Spleen (tissue), 11 donors: ENCODE measurements at regions not wholly inside any gene's neighbourhood (a gene's known extent, or its start where the extent isn't known, plus 50 kb on each side); places are given as distances from the start of the nearest gene placed in this dataset.

ENCODE experiments used
- DNase-seq: peaks from one replicate; pipeline ENCODE4 v3.0.0-alpha.2; 2020
- H3K27ac ChIP-seq, 8 donors: fragments of 200-600 bp; sonication (generic) in 7 of 8; 1 replicate in 4 of 8; 2 replicates in 4 of 8; pipeline versions ENCODE4 v1.5.0 to v1.8.0; 2016 to 2021; ENCODE audit warnings: inconsistent platforms in 4 of 8, mild to moderate bottlenecking in 4 of 8, moderate library complexity in 1 of 8
- H3K27me3 ChIP-seq, 7 donors: fragments of 200-600 bp; sonication (generic) in 6 of 7; replicated peaks in 1 of 7; 1 replicate in 4 of 7; 2 replicates in 3 of 7; pipeline versions ENCODE4 v1.5.0 to v1.8.0; 2016 to 2021; ENCODE audit warnings: inconsistent platforms in 3 of 7, mild to moderate bottlenecking in 1 of 7
- H3K36me3 ChIP-seq, 6 donors: fragments of 200-600 bp; sonication (generic) in 5 of 6; 1 replicate in 4 of 6; 2 replicates in 2 of 6; pipeline versions ENCODE4 v1.5.0 to v1.8.0; 2016 to 2021; ENCODE audit warnings: inconsistent platforms in 2 of 6
- H3K4me1 ChIP-seq, 6 donors: fragments of 200-600 bp; sonication (generic) in 5 of 6; 1 replicate in 3 of 6; 2 replicates in 3 of 6; pipeline versions ENCODE4 v1.5.0 to v1.8.0; 2016 to 2021; ENCODE audit warnings: inconsistent platforms in 3 of 6
- H3K4me3 ChIP-seq, 8 donors: fragments of 200-600 bp; sonication (generic) in 7 of 8; 1 replicate in 4 of 8; 2 replicates in 4 of 8; pipeline versions ENCODE4 v1.5.0 to v1.8.0; 2016 to 2021; ENCODE audit warnings: inconsistent platforms in 4 of 8, mild to moderate bottlenecking in 4 of 8, moderate library complexity in 2 of 8
- H3K9me3 ChIP-seq, 8 donors: fragments of 200-600 bp; sonication (generic) in 7 of 8; 1 replicate in 4 of 8; 2 replicates in 4 of 8; pipeline versions ENCODE4 v1.5.0 to v1.8.0; 2016 to 2021; ENCODE audit warnings: inconsistent platforms in 4 of 8
- POLR2A ChIP-seq, 3 donors: fragments of 450-650 bp; IDR thresholded peaks; one replicate each; pipeline ENCODE4 v1.5.1; 2017; ENCODE audit warnings: antibody characterized with exemption in 3 of 3, mild to moderate bottlenecking in 1 of 3
- POLR2AphosphoS5 ChIP-seq, 3 donors: sonication (generic); formaldehyde crosslinking; IDR thresholded peaks; one replicate each; pipeline ENCODE4 v1.5.1; 2017; ENCODE audit warnings: antibody characterized with exemption in 3 of 3
- WGBS, 5 donors: extraction: QIAGEN DNeasy Blood & Tissue Kit in 3 of 5; methylation state at CpG; one replicate each; pipeline versions ENCODE4 v1.1.5 to v1.1.7; 2013 to 2018; 5-methylcytosine and 5-hydroxymethylcytosine counted together
- intact Hi-C: fragments of 100-400 bp; cut with DNase I; formaldehyde crosslinking; loops from one replicate; pipeline ENCODE4 v1.15.0; 2023; ENCODE audit warnings: low total_unique reads
- TF ChIP-seq, protein P1 (sequence below), 11 experiments: fragments of 200-600 bp in 7 of 11; fragments of 450-650 bp in 4 of 11; sonication (generic) in 4 of 11; IDR thresholded peaks in 8 of 11; conservative IDR thresholded peaks in 3 of 11; 1 replicate in 7 of 11; 2 replicates in 4 of 11; pipeline versions ENCODE4 v1.4.0 to v1.8.0; 2016 to 2021; ENCODE audit warnings: antibody characterized with exemption in 11 of 11, inconsistent platforms in 4 of 11, mild to moderate bottlenecking in 1 of 11
- donor health status: healthy with polysubstance abuse.
- donor health status: DM: no; HTN: no; CAD: no; lungs with moderate emphysema.
- donor health status: DM: no; HTN: no; CAD: no.
- donor health status: Bipolar disorder and iron deficiency.
- donor health status: healthy.
- donor health status: DM: no; HTN: no; CAD: no.
- donor health status: DM: yes; HTN: yes; CAD: no.

DNA sequence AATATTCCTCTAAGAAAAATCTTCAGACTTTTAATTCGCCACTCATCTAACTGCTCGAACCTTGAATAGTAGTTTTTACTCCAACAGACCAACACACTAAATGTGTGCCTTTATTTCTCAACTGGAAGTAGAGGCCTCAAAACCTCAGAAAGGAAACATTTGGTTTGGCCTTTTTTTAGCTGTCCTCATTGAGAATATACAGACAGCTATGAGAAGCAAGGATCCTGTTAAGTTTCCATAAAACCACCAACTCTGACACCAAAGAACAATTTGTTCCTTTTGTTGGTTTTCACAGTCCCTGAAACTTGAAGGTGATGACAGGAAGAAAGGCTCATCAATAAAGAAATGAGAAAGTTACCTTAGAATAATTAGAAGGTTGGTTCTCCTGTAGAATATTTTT lies 199.2 kb upstream of the MEOX2 start:
- Histone ChIP-seq H3K27me3 (no peaks in the 10 kb centered on the region), H3K4me1 (no peaks in the 10 kb centered on the region), H3K9me3 (peaks cover 0 to 17% (median 12%) of the 10 kb centered on the region in 8 donors), H3K4me3 (no peak overlapping the region), H3K36me3 (no peaks in the 10 kb centered on the region), H3K27ac (no peak overlapping the region)
- intact Hi-C loops: no loop called here
- TF ChIP-seq POLR2AphosphoS5 (IDR thresholded peaks at IDR 0.05) (no peak), POLR2A (IDR thresholded peaks at IDR 0.05) (no peak)
- TF ChIP-seq, protein P1, sequence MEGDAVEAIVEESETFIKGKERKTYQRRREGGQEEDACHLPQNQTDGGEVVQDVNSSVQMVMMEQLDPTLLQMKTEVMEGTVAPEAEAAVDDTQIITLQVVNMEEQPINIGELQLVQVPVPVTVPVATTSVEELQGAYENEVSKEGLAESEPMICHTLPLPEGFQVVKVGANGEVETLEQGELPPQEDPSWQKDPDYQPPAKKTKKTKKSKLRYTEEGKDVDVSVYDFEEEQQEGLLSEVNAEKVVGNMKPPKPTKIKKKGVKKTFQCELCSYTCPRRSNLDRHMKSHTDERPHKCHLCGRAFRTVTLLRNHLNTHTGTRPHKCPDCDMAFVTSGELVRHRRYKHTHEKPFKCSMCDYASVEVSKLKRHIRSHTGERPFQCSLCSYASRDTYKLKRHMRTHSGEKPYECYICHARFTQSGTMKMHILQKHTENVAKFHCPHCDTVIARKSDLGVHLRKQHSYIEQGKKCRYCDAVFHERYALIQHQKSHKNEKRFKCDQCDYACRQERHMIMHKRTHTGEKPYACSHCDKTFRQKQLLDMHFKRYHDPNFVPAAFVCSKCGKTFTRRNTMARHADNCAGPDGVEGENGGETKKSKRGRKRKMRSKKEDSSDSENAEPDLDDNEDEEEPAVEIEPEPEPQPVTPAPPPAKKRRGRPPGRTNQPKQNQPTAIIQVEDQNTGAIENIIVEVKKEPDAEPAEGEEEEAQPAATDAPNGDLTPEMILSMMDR (IDR thresholded peaks at IDR 0.05 in 8 of 11, conservative IDR thresholded peaks at IDR 0.05 in 3 of 11): no peak
- WGBS, 5 donors: 39 to 56% (median 52%) methylated on average over 2 of the region's 2 CpGs
- no peak for DNase-seq

DNA sequence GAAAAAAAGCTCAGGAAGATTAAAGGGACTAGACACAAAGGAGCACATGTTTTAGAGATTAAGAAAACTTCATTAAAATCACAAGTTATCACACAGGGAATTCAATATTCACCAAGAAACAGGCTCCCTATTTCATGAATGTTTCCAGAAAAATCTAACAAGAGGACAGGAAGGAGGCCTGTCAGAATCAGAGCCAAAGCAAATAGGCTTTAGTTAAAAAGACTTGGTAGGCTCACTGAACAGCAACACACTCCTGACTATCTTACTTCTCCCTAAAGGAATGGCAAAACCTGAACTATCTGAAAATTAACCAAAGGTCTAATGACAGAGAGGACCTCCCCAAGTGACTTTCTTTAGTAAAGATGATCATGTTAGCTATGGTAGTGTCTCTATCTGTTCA lies 188.3 kb upstream of the MEOX2 start:
- Histone ChIP-seq H3K27ac (no peak overlapping the region), H3K4me3 (no peak overlapping the region)
- DNase-seq: no peak

DNA sequence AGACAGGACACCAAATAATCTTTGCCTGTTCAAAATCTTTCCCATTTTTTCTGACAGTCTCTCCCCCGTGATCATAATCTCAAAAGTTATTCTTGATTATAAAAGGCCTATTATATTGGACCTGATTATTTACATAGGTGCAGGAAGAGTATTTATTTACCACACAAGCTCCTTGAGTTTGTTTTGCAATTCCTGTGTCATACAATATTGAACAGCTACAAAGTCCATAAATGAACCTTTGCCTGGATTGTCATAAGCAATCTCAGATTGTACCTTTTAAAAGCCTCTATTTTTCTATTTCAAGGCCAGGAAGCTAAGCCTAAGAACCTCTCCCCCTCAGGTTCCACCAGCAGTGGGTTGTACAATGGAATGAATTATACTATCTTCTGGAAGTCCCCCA lies 183.9 kb upstream of the MEOX2 start:
- WGBS, 5 donors: 76 to 100% (median 81%) methylated on average over 1 of the region's 1 CpG
- no peaks in the 10 kb centered on the region for H3K27me3 ChIP-seq
- H3K4me1 ChIP-seq: no peaks in the 10 kb centered on the region
- no peak for TF ChIP-seq POLR2AphosphoS5 (IDR thresholded peaks at IDR 0.05)
- TF ChIP-seq POLR2A (IDR thresholded peaks at IDR 0.05): no peak
- TF ChIP-seq, protein P1 (IDR thresholded peaks at IDR 0.05 in 8 of 11, conservative IDR thresholded peaks at IDR 0.05 in 3 of 11): no peak
- intact Hi-C loops: no loop called here
- DNase-seq: no peak
- H3K36me3 ChIP-seq: no peaks in the 10 kb centered on the region
- no peaks in the 10 kb centered on the region for H3K9me3 ChIP-seq
- H3K27ac ChIP-seq: no peak overlapping the region
- no peak overlapping the region for H3K4me3 ChIP-seq

More for the DNA sequence above, 188.3 kb upstream of the MEOX2 start:
- intact Hi-C loops: no loop called here
- no peaks in the 10 kb centered on the region for H3K27me3 ChIP-seq
- no peaks in the 10 kb centered on the region for H3K4me1 ChIP-seq
- no peaks in the 10 kb centered on the region for H3K36me3 ChIP-seq
- TF ChIP-seq POLR2A (IDR thresholded peaks at IDR 0.05) (no peak), POLR2AphosphoS5 (IDR thresholded peaks at IDR 0.05) (no peak)
- TF ChIP-seq, protein P1 (IDR thresholded peaks at IDR 0.05 in 8 of 11, conservative IDR thresholded peaks at IDR 0.05 in 3 of 11): no peak
- H3K9me3 ChIP-seq: peaks cover 0 to 5% (median 0%) of the 10 kb centered on the region in 8 donors

DNA sequence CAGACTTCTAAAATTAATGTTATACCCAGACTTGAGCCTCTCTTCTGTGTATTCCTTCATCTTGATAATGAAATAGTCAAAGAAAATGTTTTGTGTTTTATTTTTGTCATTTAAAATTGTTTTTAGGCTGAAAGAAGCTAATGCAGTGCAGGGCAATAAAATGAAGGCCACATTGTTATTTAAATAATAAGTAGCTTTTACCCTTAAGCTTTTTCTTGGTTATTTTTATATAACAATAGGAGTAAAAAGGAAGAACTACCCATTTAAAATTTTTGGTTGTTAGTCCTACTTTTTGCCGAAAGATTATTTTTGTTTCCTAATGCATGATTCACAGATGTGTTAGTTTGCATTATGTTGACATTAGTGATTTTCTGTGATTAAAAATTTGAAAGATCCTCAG lies 181.0 kb upstream of the MEOX2 start:
- no peak overlapping the region for H3K27ac ChIP-seq
- no peak for DNase-seq
- H3K4me1 ChIP-seq: no peaks in the 10 kb centered on the region
- H3K4me3 ChIP-seq: no peak overlapping the region
- WGBS, 5 donors: 86 to 97% (median 88%) methylated on average over 1 of the region's 1 CpG
- no peaks in the 10 kb centered on the region for H3K36me3 ChIP-seq
- intact Hi-C loops: no loop called here
- H3K27me3 ChIP-seq: no peaks in the 10 kb centered on the region
- TF ChIP-seq POLR2AphosphoS5 (IDR thresholded peaks at IDR 0.05) (no peak), POLR2A (IDR thresholded peaks at IDR 0.05) (no peak)
- TF ChIP-seq, protein P1 (IDR thresholded peaks at IDR 0.05 in 8 of 11, conservative IDR thresholded peaks at IDR 0.05 in 3 of 11): no peak
- no peaks in the 10 kb centered on the region for H3K9me3 ChIP-seq
